ENCODE measurements at regions not wholly inside any gene's neighbourhood (a gene's known extent, or its start where the extent isn't known, plus 50 kb on each side); places are given as distances from the start of the nearest gene placed in this dataset.

DNA sequence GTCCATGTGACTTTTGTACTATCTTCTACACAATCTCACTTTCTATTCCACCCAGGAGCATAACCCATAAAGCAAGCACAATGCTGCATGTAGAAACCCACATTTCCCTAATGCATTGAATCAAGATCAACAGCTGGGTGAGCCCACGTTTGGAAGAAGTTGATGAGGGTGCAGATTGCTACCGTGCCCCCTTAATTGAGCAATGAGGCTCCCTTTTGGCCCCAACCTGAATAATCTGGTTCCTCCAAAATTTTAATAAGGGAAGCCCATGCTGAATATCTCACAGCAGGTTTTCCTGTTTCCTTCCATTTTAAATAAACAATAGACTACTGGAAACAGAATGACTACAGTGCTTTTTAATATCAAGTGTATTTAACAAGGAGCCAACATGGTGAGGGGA lies 403.6 kb upstream of the SGCG start:
- TF ChIP-seq, protein P1, sequence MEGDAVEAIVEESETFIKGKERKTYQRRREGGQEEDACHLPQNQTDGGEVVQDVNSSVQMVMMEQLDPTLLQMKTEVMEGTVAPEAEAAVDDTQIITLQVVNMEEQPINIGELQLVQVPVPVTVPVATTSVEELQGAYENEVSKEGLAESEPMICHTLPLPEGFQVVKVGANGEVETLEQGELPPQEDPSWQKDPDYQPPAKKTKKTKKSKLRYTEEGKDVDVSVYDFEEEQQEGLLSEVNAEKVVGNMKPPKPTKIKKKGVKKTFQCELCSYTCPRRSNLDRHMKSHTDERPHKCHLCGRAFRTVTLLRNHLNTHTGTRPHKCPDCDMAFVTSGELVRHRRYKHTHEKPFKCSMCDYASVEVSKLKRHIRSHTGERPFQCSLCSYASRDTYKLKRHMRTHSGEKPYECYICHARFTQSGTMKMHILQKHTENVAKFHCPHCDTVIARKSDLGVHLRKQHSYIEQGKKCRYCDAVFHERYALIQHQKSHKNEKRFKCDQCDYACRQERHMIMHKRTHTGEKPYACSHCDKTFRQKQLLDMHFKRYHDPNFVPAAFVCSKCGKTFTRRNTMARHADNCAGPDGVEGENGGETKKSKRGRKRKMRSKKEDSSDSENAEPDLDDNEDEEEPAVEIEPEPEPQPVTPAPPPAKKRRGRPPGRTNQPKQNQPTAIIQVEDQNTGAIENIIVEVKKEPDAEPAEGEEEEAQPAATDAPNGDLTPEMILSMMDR (IDR thresholded peaks at IDR 0.05): no peak
- no peak for TF ChIP-seq EZH2 (IDR thresholded peaks at IDR 0.05; ENCODE audit: borderline replicate concordance, insufficient read depth, low read depth, low read length, poor library complexity, severe bottlenecking)

Data from B cell (primary cell).